GM19438 (cell line): ENCODE measurements at regions not wholly inside any gene's neighbourhood (a gene's known extent, or its start where the extent isn't known, plus 50 kb on each side); places are given as distances from the start of the nearest gene placed in this dataset.
A peak's percentile ranks its signal among the peaks of the same experiment; 100 is the strongest.
"Not testable (repeated sequence)": the region's sequence is repeated elsewhere in the genome, so short reads cannot be mapped to it uniquely, and the experiment has no call there.

Experiments
- ATAC-seq: cut with Tn5 transposase; IDR thresholded peaks from one replicate; pipeline ENCODE4 v1.9.1; 2021; ENCODE audit warnings: low read depth; ENCODE audit not compliant: unreplicated experiment

GRCh38 chr4:74505355-74505978, 60.5 kb downstream of the AREG start:
- not testable (repeated sequence) for ATAC-seq

DNA sequence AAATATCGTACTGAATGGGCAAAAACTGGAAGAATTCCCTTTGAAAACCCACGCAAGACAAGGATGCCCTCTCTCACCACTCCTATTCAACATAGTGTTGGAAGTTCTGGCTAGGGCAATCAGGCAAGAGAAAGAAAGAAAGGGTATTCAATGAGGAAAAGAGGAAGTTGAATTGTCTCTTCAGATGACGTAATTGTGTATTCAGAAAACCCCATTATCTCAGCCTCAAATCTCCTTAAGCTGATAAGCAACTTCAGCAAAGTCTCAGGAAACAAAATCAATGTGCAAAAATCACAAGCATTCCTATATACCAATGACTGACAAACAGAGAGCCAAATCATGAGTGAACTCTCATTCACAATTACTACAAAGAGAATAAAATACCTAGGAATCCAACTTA, 64.4 kb downstream of the AREG start:
- not testable (repeated sequence) for ATAC-seq

GRCh38 chr4:74516303-74516702, 71.4 kb downstream of the AREG start:
- no peak for ATAC-seq

GRCh38 chr4:74517996-74518395, 73.1 kb downstream of the AREG start:
- no peak for ATAC-seq

DNA sequence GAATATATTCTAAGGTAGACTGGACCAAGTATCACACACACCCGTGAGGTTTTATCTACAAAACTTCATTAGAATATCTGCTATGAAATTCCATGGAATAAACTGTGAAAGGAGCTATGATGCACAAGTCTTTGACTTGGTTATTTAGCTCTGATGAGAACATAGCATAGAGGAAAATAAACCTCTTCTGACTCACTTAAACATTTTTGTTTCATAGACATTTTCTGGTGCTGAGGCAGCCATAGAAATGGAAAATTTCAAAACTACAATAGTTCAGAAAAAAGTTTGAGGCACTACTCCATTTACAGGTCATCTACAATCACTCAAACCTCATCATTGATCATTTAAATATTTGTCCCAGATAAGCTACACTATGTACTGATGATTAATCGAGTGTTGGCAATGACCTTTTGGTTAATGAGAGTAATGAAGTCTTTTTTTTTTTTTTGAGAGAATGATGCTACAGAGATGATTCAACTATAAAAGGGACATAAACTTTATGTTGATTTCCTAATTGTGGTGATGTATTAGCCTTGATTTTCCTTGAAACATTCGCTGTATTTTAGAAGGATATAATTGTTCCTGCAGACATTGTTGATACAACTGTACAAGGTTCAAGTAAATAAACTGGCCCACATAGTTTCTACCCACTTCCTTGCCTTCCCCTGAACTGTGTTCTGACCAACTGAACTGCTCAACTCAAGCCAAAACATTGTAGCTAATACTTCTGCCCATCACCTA, 77.5 kb downstream of the AREG start:
- no peak for ATAC-seq

- ATAC-seq = no peak
These were observed 78.2 kb downstream of the AREG start for GRCh38 chr4:74523096-74523495.

GRCh38 chr4:74524985-74525384, 80.0 kb downstream of the AREG start:
- ATAC-seq = no peak

GRCh38 chr4:74527049-74527448, 82.1 kb downstream of the AREG start:
- no peak for ATAC-seq

DNA sequence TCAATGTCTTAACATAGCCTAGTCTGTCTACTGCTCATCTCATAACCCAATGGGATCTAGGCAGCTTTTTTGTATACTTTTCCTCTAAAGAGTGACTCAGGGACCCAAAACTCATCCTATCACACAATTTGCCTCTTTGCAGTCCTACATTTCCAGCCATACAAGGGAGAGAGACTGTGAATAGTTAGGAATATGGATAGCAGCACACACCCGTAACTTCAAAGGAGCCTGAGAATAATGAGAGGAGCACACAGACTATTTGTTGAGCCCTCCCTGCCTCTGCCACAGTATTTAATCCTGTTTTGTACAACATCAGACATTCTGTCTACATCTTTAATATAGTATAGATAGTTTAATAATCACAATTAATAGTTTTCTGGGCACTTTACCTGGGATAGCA, 83.2 kb downstream of the AREG start:
- ATAC-seq = no peak

GRCh38 chr4:74529284-74530041, 84.5 kb downstream of the AREG start:
- ATAC-seq = no peak

GRCh38 chr4:74531963-74532794, 87.2 kb downstream of the AREG start:
- ATAC-seq = peak; percentile 82

DNA sequence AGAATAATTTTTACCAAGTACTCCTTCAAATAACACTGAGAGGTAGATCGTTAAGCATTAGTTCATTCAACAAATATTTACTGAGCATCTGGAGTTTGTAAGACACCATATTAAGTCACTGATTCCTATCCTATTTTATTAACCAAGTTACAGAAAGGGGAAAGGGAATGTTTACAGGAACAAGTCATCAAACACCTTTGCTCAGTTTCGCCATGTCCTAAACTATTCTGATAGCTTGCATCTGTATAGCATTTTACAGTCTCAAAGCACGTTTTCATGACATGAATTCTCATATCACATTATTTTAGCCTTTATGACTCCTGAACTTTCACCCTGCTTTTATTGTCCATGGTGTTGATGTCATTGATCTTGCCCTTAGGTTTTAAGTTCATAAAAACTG, 89.2 kb downstream of the AREG start:
- ATAC-seq = no peak

- no peak for ATAC-seq
These were observed 90.0 kb downstream of the AREG start for GRCh38 chr4:74534936-74535335.

DNA sequence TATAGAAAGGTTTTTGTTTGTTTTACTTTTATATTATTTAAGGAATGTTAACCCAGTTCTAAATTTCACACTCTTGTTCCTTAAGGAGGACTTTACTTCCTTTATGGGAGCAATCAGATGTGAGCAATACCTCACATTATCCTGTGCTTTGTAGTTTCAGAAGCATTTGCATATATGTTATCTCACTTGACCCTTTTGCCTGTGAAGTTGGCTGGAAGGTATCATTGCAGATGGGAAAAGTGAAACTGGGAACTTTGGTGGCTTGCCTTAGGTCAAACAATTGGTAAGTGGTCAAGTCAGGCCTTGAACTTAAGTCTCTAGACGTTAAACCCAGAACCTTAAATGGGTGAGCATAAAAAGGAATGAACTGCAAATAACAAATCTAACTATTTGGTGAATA, 90.6 kb downstream of the AREG start:
- ATAC-seq = no peak

DNA sequence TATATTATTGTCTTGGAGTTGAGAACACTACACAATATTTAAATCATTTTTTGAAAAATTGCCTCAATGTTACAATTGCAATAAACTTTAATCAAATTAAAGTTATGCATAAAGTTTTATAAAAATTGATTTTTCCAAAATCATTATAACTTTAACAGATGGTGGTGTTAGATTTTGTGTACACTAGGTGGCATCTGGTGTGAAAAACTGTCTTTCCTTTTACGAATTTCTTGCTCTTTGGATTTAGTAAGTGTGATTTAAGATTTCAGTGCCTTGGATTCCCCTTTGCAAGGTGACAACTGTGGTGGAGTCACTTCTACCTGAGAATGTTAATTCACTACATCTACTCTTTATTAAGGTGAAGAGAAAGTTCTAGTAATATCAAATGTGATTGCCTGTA, 91.6 kb downstream of the AREG start:
- ATAC-seq = no peak

DNA sequence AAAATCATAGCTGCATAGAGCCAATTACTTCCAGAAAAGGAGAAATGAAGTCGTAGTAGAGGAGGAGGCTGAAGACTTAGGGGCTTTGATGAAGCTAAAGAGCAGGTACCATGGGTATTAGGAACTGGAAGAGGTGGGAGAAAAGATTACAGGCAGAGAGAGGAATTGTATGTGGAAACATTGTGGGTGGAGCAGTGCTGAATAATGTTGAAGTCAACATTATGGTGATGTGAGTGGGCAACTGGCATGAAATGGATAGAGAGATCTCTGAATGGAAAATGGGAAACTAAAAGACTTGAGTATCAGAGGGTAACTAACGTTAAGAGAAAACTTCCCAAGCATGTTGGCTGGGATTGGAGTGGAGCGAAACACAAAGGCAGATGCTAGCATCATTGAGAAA, 92.5 kb downstream of the AREG start:
- no peak for ATAC-seq

DNA sequence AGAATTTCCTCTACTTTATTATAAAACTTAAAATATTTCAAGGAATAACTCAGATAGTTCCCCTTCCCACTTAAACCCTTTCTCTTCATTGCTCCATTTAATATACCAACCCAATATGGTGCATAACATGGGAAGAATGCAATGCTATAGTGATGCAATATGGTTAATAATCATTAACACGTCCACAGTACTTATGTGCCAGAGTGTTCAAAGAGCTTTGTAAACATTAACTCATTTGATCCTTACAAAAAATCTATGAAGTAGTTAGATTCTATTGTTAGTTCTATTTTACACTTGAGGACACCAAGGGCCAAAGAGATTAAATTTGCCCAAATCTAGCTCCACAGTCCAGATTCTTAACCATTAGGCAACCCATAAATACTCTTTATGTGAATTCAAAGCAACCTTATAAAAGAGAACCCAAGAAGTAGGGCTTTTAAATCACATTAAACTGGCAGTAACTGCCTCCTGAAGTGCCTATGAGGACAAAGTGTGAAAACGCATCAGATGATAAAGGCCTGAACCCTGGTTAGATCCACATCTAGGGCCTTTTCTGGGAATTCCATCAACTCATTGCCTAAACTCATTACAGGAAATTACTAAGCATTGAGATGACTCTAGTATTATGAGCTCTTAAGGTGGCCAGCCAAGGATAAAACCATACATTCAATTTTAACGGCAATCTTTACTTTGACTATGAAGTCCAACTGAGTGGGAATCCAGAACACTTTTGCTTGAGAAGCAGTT, 94.3 kb downstream of the AREG start:
- ATAC-seq = no peak

DNA sequence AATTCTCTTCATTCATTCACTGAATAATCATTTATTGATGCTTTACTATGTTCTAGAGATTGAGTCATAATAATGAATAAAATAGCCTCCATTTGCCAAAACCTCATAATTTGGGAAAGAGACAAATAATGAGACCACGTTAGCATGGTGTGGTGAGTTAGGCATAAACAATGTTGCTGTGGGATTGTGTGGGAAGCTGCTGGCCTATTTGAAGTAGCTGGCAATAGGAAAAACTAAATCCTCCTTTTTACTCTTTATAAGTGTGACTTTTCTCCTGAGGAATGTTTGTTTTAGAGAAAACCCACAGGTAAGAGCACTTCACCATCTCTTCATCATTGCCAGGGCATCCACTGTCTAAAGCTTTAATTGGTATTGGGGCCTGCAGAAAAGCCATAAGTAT, 95.3 kb downstream of the AREG start:
- no peak for ATAC-seq

GRCh38 chr4:74541667-74542066, 96.7 kb downstream of the AREG start:
- no peak for ATAC-seq

GRCh38 chr4:74543231-74543781, 98.4 kb downstream of the AREG start:
- peak; percentile 90 for ATAC-seq
